ENCODE measurements at regions not wholly inside any gene's neighbourhood (a gene's known extent, or its start where the extent isn't known, plus 50 kb on each side); places are given as distances from the start of the nearest gene placed in this dataset.

- TF ChIP-seq, protein P1, sequence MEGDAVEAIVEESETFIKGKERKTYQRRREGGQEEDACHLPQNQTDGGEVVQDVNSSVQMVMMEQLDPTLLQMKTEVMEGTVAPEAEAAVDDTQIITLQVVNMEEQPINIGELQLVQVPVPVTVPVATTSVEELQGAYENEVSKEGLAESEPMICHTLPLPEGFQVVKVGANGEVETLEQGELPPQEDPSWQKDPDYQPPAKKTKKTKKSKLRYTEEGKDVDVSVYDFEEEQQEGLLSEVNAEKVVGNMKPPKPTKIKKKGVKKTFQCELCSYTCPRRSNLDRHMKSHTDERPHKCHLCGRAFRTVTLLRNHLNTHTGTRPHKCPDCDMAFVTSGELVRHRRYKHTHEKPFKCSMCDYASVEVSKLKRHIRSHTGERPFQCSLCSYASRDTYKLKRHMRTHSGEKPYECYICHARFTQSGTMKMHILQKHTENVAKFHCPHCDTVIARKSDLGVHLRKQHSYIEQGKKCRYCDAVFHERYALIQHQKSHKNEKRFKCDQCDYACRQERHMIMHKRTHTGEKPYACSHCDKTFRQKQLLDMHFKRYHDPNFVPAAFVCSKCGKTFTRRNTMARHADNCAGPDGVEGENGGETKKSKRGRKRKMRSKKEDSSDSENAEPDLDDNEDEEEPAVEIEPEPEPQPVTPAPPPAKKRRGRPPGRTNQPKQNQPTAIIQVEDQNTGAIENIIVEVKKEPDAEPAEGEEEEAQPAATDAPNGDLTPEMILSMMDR (IDR thresholded peaks at IDR 0.05): no peak
- TF ChIP-seq ZFX (IDR thresholded peaks at IDR 0.05; ENCODE audit: borderline replicate concordance): no peak
Observed at GRCh38 chr12:23039834-23040233, 414.9 kb downstream of the ETNK1 start.

Measured in 22Rv1 (cell line).